ENCODE measurements at regions not wholly inside any gene's neighbourhood (a gene's known extent, or its start where the extent isn't known, plus 50 kb on each side); places are given as distances from the start of the nearest gene placed in this dataset.

GRCh38 chr4:37771771-37772170, 54.7 kb upstream of the PGM2 start:
- peaks cover 2% of the 10 kb centered on the region; the same call in 1 of the 2 replicates for H3K27me3 ChIP-seq (ENCODE audit: insufficient read depth, low read length)

GRCh38 chr4:37770016-37770415, 56.5 kb upstream of the PGM2 start:
- H3K4me3 ChIP-seq (ENCODE audit: low read depth, low read length): no peak overlapping the region
- no peak overlapping the region for H3K27ac ChIP-seq (ENCODE audit: low read depth, low read length)
- no peaks in the 10 kb centered on the region for H3K79me2 ChIP-seq (ENCODE audit: control insufficient read depth, insufficient read depth, low read length, unreplicated experiment)
- H2AFZ ChIP-seq (ENCODE audit: low read length, unreplicated experiment): no peak overlapping the region
- no peaks in the 10 kb centered on the region for H3K4me1 ChIP-seq (ENCODE audit: control insufficient read depth, insufficient read depth, low read length, unreplicated experiment)
- peaks cover 2% of the 10 kb centered on the region; the same call in 1 of the 2 replicates for H3K27me3 ChIP-seq (ENCODE audit: insufficient read depth, low read length)
- no peaks in the 10 kb centered on the region for H3K36me3 ChIP-seq (ENCODE audit: insufficient read depth, low read length)

More at GRCh38 chr4:37771771-37772170, 54.7 kb upstream of the PGM2 start:
- Histone ChIP-seq H3K4me3 (ENCODE audit: low read depth, low read length) (no peak overlapping the region), H2AFZ (ENCODE audit: low read length, unreplicated experiment) (no peak overlapping the region), H3K36me3 (ENCODE audit: insufficient read depth, low read length) (no peaks in the 10 kb centered on the region), H3K79me2 (ENCODE audit: control insufficient read depth, insufficient read depth, low read length, unreplicated experiment) (no peaks in the 10 kb centered on the region), H3K4me1 (ENCODE audit: control insufficient read depth, insufficient read depth, low read length, unreplicated experiment) (no peaks in the 10 kb centered on the region), H3K27ac (ENCODE audit: low read depth, low read length) (no peak overlapping the region)

GRCh38 chr4:37769391-37769989, 57.0 kb upstream of the PGM2 start:
- Histone ChIP-seq H2AFZ (ENCODE audit: low read length, unreplicated experiment) (no peak overlapping the region), H3K79me2 (ENCODE audit: control insufficient read depth, insufficient read depth, low read length, unreplicated experiment) (no peaks in the 10 kb centered on the region), H3K27me3 (ENCODE audit: insufficient read depth, low read length) (0 out of 2 replicates have a peak, but pooled peaks cover 2% of the 10 kb centered on the region), H3K4me1 (ENCODE audit: control insufficient read depth, insufficient read depth, low read length, unreplicated experiment) (no peaks in the 10 kb centered on the region), H3K27ac (ENCODE audit: low read depth, low read length) (no peak overlapping the region), H3K36me3 (ENCODE audit: insufficient read depth, low read length) (no peaks in the 10 kb centered on the region), H3K4me3 (ENCODE audit: low read depth, low read length) (no peak overlapping the region)

GRCh38 chr4:37767546-37767945, 58.9 kb upstream of the PGM2 start:
- no peak overlapping the region for H3K27ac ChIP-seq (ENCODE audit: low read depth, low read length)

GRCh38 chr4:37767019-37767418, 59.5 kb upstream of the PGM2 start:
- Histone ChIP-seq H3K27ac (ENCODE audit: low read depth, low read length) (no peak overlapping the region), H3K79me2 (ENCODE audit: control insufficient read depth, insufficient read depth, low read length, unreplicated experiment) (no peaks in the 10 kb centered on the region), H3K4me1 (ENCODE audit: control insufficient read depth, insufficient read depth, low read length, unreplicated experiment) (no peaks in the 10 kb centered on the region), H3K36me3 (ENCODE audit: insufficient read depth, low read length) (no peaks in the 10 kb centered on the region), H3K4me3 (ENCODE audit: low read depth, low read length) (no peak overlapping the region), H3K27me3 (ENCODE audit: insufficient read depth, low read length) (no peaks in the 10 kb centered on the region), H2AFZ (ENCODE audit: low read length, unreplicated experiment) (no peak overlapping the region)

More at GRCh38 chr4:37767546-37767945, 58.9 kb upstream of the PGM2 start:
- H3K4me1 ChIP-seq (ENCODE audit: control insufficient read depth, insufficient read depth, low read length, unreplicated experiment): no peaks in the 10 kb centered on the region
- H2AFZ ChIP-seq (ENCODE audit: low read length, unreplicated experiment): no peak overlapping the region
- H3K27me3 ChIP-seq (ENCODE audit: insufficient read depth, low read length): no peaks in the 10 kb centered on the region
- H3K4me3 ChIP-seq (ENCODE audit: low read depth, low read length): no peak overlapping the region
- H3K36me3 ChIP-seq (ENCODE audit: insufficient read depth, low read length): no peaks in the 10 kb centered on the region
- H3K79me2 ChIP-seq (ENCODE audit: control insufficient read depth, insufficient read depth, low read length, unreplicated experiment): no peaks in the 10 kb centered on the region

- Histone ChIP-seq H2AFZ (ENCODE audit: low read length, unreplicated experiment) (no peak overlapping the region), H3K36me3 (ENCODE audit: insufficient read depth, low read length) (no peaks in the 10 kb centered on the region), H3K4me3 (ENCODE audit: low read depth, low read length) (no peak overlapping the region), H3K4me1 (ENCODE audit: control insufficient read depth, insufficient read depth, low read length, unreplicated experiment) (no peaks in the 10 kb centered on the region), H3K79me2 (ENCODE audit: control insufficient read depth, insufficient read depth, low read length, unreplicated experiment) (no peaks in the 10 kb centered on the region), H3K27ac (ENCODE audit: low read depth, low read length) (no peak overlapping the region), H3K27me3 (ENCODE audit: insufficient read depth, low read length) (no peaks in the 10 kb centered on the region)
Measured at GRCh38 chr4:37765741-37766140, 60.7 kb upstream of the PGM2 start.

GRCh38 chr4:37763831-37764230, 62.7 kb upstream of the PGM2 start:
- Histone ChIP-seq H3K27me3 (ENCODE audit: insufficient read depth, low read length) (no peaks in the 10 kb centered on the region), H2AFZ (ENCODE audit: low read length, unreplicated experiment) (no peak overlapping the region), H3K79me2 (ENCODE audit: control insufficient read depth, insufficient read depth, low read length, unreplicated experiment) (no peaks in the 10 kb centered on the region), H3K27ac (ENCODE audit: low read depth, low read length) (no peak overlapping the region), H3K4me3 (ENCODE audit: low read depth, low read length) (no peak overlapping the region), H3K4me1 (ENCODE audit: control insufficient read depth, insufficient read depth, low read length, unreplicated experiment) (peaks cover 2% of the 10 kb centered on the region), H3K36me3 (ENCODE audit: insufficient read depth, low read length) (no peaks in the 10 kb centered on the region)

GRCh38 chr4:37762991-37763368, 63.5 kb upstream of the PGM2 start:
- Histone ChIP-seq H2AFZ (ENCODE audit: low read length, unreplicated experiment) (no peak overlapping the region), H3K4me3 (ENCODE audit: low read depth, low read length) (no peak overlapping the region), H3K36me3 (ENCODE audit: insufficient read depth, low read length) (no peaks in the 10 kb centered on the region), H3K27me3 (ENCODE audit: insufficient read depth, low read length) (no peaks in the 10 kb centered on the region), H3K79me2 (ENCODE audit: control insufficient read depth, insufficient read depth, low read length, unreplicated experiment) (no peaks in the 10 kb centered on the region), H3K4me1 (ENCODE audit: control insufficient read depth, insufficient read depth, low read length, unreplicated experiment) (peaks cover 11% of the 10 kb centered on the region), H3K27ac (ENCODE audit: low read depth, low read length) (no peak overlapping the region)

GRCh38 chr4:37762294-37762990, 64.0 kb upstream of the PGM2 start:
- no peaks in the 10 kb centered on the region for H3K27me3 ChIP-seq (ENCODE audit: insufficient read depth, low read length)
- H3K27ac ChIP-seq (ENCODE audit: low read depth, low read length): no peak overlapping the region
- peaks cover 16% of the 10 kb centered on the region for H3K4me1 ChIP-seq (ENCODE audit: control insufficient read depth, insufficient read depth, low read length, unreplicated experiment)
- H3K36me3 ChIP-seq (ENCODE audit: insufficient read depth, low read length): no peaks in the 10 kb centered on the region
- no peak overlapping the region for H2AFZ ChIP-seq (ENCODE audit: low read length, unreplicated experiment)
- no peaks in the 10 kb centered on the region for H3K79me2 ChIP-seq (ENCODE audit: control insufficient read depth, insufficient read depth, low read length, unreplicated experiment)
- no peak overlapping the region for H3K4me3 ChIP-seq (ENCODE audit: low read depth, low read length)

- Histone ChIP-seq H3K27ac (ENCODE audit: low read depth, low read length) (no peak overlapping the region), H3K79me2 (ENCODE audit: control insufficient read depth, insufficient read depth, low read length, unreplicated experiment) (no peaks in the 10 kb centered on the region), H3K27me3 (ENCODE audit: insufficient read depth, low read length) (no peaks in the 10 kb centered on the region), H3K4me1 (ENCODE audit: control insufficient read depth, insufficient read depth, low read length, unreplicated experiment) (peaks cover 17% of the 10 kb centered on the region), H3K4me3 (ENCODE audit: low read depth, low read length) (no peak overlapping the region), H2AFZ (ENCODE audit: low read length, unreplicated experiment) (no peak overlapping the region), H3K36me3 (ENCODE audit: insufficient read depth, low read length) (no peaks in the 10 kb centered on the region)
Measured at GRCh38 chr4:37760840-37761239, 65.6 kb upstream of the PGM2 start.

GRCh38 chr4:37759833-37760232, 66.7 kb upstream of the PGM2 start:
- no peaks in the 10 kb centered on the region for H3K79me2 ChIP-seq (ENCODE audit: control insufficient read depth, insufficient read depth, low read length, unreplicated experiment)
- no peaks in the 10 kb centered on the region for H3K36me3 ChIP-seq (ENCODE audit: insufficient read depth, low read length)
- peaks cover 17% of the 10 kb centered on the region for H3K4me1 ChIP-seq (ENCODE audit: control insufficient read depth, insufficient read depth, low read length, unreplicated experiment)
- no peak overlapping the region for H2AFZ ChIP-seq (ENCODE audit: low read length, unreplicated experiment)
- no peak overlapping the region for H3K27ac ChIP-seq (ENCODE audit: low read depth, low read length)
- H3K27me3 ChIP-seq (ENCODE audit: insufficient read depth, low read length): no peaks in the 10 kb centered on the region
- no peak overlapping the region for H3K4me3 ChIP-seq (ENCODE audit: low read depth, low read length)
